Esophagus muscularis mucosa (tissue), 4 donors: ENCODE measurements at regions not wholly inside any gene's neighbourhood (a gene's known extent, or its start where the extent isn't known, plus 50 kb on each side); places are given as distances from the start of the nearest gene placed in this dataset.

ENCODE experiments used
- DNase-seq: peaks from one replicate; pipeline ENCODE4 v3.0.0-alpha.2; 2017; ENCODE audit errors: extremely low spot score
- H3K27ac ChIP-seq, 4 donors: fragments of 200-600 bp; sonication (generic); replicated peaks in 1 of 4; 1 replicate in 3 of 4; 2 replicates in 1 of 4; pipeline ENCODE4 v1.5.1; 2016 to 2019; ENCODE audit warnings: mild to moderate bottlenecking in 1 of 4
- H3K27me3 ChIP-seq, 4 donors: fragments of 200-600 bp; sonication (generic); one replicate each; pipeline versions ENCODE4 v1.5.1 to v1.6.0; 2016 to 2019
- H3K36me3 ChIP-seq, 4 donors: fragments of 200-600 bp; sonication (generic); one replicate each; pipeline ENCODE4 v1.5.1; 2016 to 2019
- H3K4me1 ChIP-seq, 4 donors: fragments of 200-600 bp; sonication (generic); one replicate each; pipeline ENCODE4 v1.5.1; 2016 to 2019
- H3K4me3 ChIP-seq, 4 donors: fragments of 200-600 bp; sonication (generic); 1 replicate in 2 of 4; 2 replicates in 2 of 4; pipeline ENCODE4 v1.5.1; 2016 to 2019; ENCODE audit warnings: mild to moderate bottlenecking in 4 of 4, moderate library complexity in 1 of 4
- H3K9me3 ChIP-seq, 4 donors: fragments of 200-600 bp; sonication (generic); 1 replicate in 3 of 4; 2 replicates in 1 of 4; pipeline ENCODE4 v1.5.1; 2016 to 2019
- EP300 ChIP-seq: sonication (generic); formaldehyde crosslinking; IDR thresholded peaks from one replicate; pipeline ENCODE4 v1.6.1; 2017; ENCODE audit warnings: antibody characterized with exemption
- POLR2A ChIP-seq: fragments of 450-650 bp; IDR thresholded peaks from one replicate; pipeline ENCODE4 v1.6.1; 2017; ENCODE audit warnings: antibody characterized with exemption, moderate library complexity, mild to moderate bottlenecking, low read depth
- POLR2AphosphoS5 ChIP-seq, 2 donors: sonication (generic); formaldehyde crosslinking; IDR thresholded peaks; one replicate each; pipeline ENCODE4 v1.6.1; 2017; ENCODE audit warnings: antibody characterized with exemption in 2 of 2
- WGBS: methylation state at CpG from one replicate; pipeline ENCODE4 v1.1.5; 2018; 5-methylcytosine and 5-hydroxymethylcytosine counted together
- intact Hi-C: fragments of 100-400 bp; cut with DNase I; formaldehyde crosslinking; loops from one replicate; pipeline ENCODE4 v1.15.1; 2023
- TF ChIP-seq, protein P1 (sequence below), 3 experiments: fragments of 200-600 bp in 2 of 3; fragments of 450-650 bp in 1 of 3; sonication (generic) in 2 of 3; IDR thresholded peaks; one replicate each; pipeline ENCODE4 v1.5.1; 2017 to 2019; ENCODE audit warnings: antibody characterized with exemption in 3 of 3, mild to moderate bottlenecking in 2 of 3, moderate library complexity in 1 of 3

GRCh38 chr12:40525054-40525453 lies 167.2 kb upstream of the CNTN1 start:
- intact Hi-C loops, result no loop called here
- TF ChIP-seq POLR2A, result no peak
- TF ChIP-seq, protein P1, sequence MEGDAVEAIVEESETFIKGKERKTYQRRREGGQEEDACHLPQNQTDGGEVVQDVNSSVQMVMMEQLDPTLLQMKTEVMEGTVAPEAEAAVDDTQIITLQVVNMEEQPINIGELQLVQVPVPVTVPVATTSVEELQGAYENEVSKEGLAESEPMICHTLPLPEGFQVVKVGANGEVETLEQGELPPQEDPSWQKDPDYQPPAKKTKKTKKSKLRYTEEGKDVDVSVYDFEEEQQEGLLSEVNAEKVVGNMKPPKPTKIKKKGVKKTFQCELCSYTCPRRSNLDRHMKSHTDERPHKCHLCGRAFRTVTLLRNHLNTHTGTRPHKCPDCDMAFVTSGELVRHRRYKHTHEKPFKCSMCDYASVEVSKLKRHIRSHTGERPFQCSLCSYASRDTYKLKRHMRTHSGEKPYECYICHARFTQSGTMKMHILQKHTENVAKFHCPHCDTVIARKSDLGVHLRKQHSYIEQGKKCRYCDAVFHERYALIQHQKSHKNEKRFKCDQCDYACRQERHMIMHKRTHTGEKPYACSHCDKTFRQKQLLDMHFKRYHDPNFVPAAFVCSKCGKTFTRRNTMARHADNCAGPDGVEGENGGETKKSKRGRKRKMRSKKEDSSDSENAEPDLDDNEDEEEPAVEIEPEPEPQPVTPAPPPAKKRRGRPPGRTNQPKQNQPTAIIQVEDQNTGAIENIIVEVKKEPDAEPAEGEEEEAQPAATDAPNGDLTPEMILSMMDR (IDR thresholded peaks at IDR 0.05), result no peak
- TF ChIP-seq EP300, result no peak
- TF ChIP-seq POLR2AphosphoS5 (IDR thresholded peaks at IDR 0.05), result no peak
- WGBS, result 80% methylated on average over 3 of the region's 3 CpGs
- Histone ChIP-seq H3K4me1 (no peaks in the 10 kb centered on the region), H3K36me3 (no peaks in the 10 kb centered on the region), H3K9me3 (no peaks in the 10 kb centered on the region), H3K27me3 (no peaks in the 10 kb centered on the region), H3K27ac (no peak overlapping the region), H3K4me3 (no peak overlapping the region)
- DNase-seq, result no peak

GRCh38 chr12:40534828-40535227 lies 157.4 kb upstream of the CNTN1 start:
- H3K27me3 ChIP-seq, result no peaks in the 10 kb centered on the region
- intact Hi-C loops, result no loop called here
- H3K36me3 ChIP-seq, result no peaks in the 10 kb centered on the region
- H3K27ac ChIP-seq, result no peak overlapping the region
- TF ChIP-seq, protein P1 (IDR thresholded peaks at IDR 0.05), result no peak
- TF ChIP-seq EP300 (no peak), POLR2AphosphoS5 (IDR thresholded peaks at IDR 0.05) (no peak), POLR2A (no peak)
- 41% methylated on average over 4 of the region's 4 CpGs for WGBS
- H3K4me3 ChIP-seq, result no peak overlapping the region
- H3K4me1 ChIP-seq, result no peaks in the 10 kb centered on the region
- no peak for DNase-seq
- peaks cover 0 to 6% (median 0%) of the 10 kb centered on the region in 4 donors for H3K9me3 ChIP-seq

- no peak for DNase-seq
- Histone ChIP-seq H3K36me3 (no peaks in the 10 kb centered on the region), H3K27ac (no peak overlapping the region), H3K4me1 (no peaks in the 10 kb centered on the region), H3K4me3 (no peak overlapping the region), H3K27me3 (no peaks in the 10 kb centered on the region), H3K9me3 (peaks cover 0 to 7% (median 0%) of the 10 kb centered on the region in 4 donors)
- intact Hi-C loops, result no loop called here
- WGBS, result 88% methylated on average over 1 of the region's 1 CpG
- TF ChIP-seq, protein P1 (IDR thresholded peaks at IDR 0.05), result no peak
- TF ChIP-seq POLR2AphosphoS5 (IDR thresholded peaks at IDR 0.05) (no peak), EP300 (no peak), POLR2A (no peak)
These were observed 140.8 kb upstream of the CNTN1 start for GRCh38 chr12:40551466-40551865.

- H3K4me1 ChIP-seq, result no peaks in the 10 kb centered on the region
- no peaks in the 10 kb centered on the region for H3K36me3 ChIP-seq
- no peaks in the 10 kb centered on the region for H3K27me3 ChIP-seq
- peaks cover 0 to 7% (median 0%) of the 10 kb centered on the region in 4 donors for H3K9me3 ChIP-seq
- H3K27ac ChIP-seq, result no peak overlapping the region
- TF ChIP-seq POLR2A (no peak), POLR2AphosphoS5 (IDR thresholded peaks at IDR 0.05) (no peak), EP300 (no peak)
- TF ChIP-seq, protein P1 (IDR thresholded peaks at IDR 0.05), result no peak
- H3K4me3 ChIP-seq, result no peak overlapping the region
- 93% methylated on average over 1 of the region's 1 CpG for WGBS
- DNase-seq, result no peak
- intact Hi-C loops, result no loop called here
These were observed 139.4 kb upstream of the CNTN1 start for GRCh38 chr12:40552868-40553267.

- TF ChIP-seq EP300 (no peak), POLR2A (no peak), POLR2AphosphoS5 (IDR thresholded peaks at IDR 0.05) (no peak)
- TF ChIP-seq, protein P1 (IDR thresholded peaks at IDR 0.05), result no peak
- DNase-seq, result no peak
These were observed 134.3 kb upstream of the CNTN1 start for GRCh38 chr12:40557980-40558379.

More at GRCh38 chr12:40557980-40558379, 134.3 kb upstream of the CNTN1 start:
- intact Hi-C loops, result no loop called here
- whole genome bisulfite sequencing, result 81% methylated on average over 2 of the region's 2 CpGs
- no peak overlapping the region for H3K4me3 ChIP-seq
- no peak overlapping the region for H3K27ac ChIP-seq
- no peaks in the 10 kb centered on the region for H3K27me3 ChIP-seq
- H3K36me3 ChIP-seq, result no peaks in the 10 kb centered on the region
- peaks cover 0 to under 1% (median 0%) of the 10 kb centered on the region in 4 donors for H3K9me3 ChIP-seq
- no peaks in the 10 kb centered on the region for H3K4me1 ChIP-seq
